ENCODE measurements at regions not wholly inside any gene's neighbourhood (a gene's known extent, or its start where the extent isn't known, plus 50 kb on each side); places are given as distances from the start of the nearest gene placed in this dataset.

- H3K4me3 ChIP-seq (ENCODE audit: low read length) = peak overlapping the region; percentile 7
- peak; percentile 89 for DNase-seq (ENCODE audit: low read depth)
- TF ChIP-seq CTCF (conservative IDR thresholded peaks at IDR 0.05; ENCODE audit: low read depth, low read length) = peak; percentile 75
These were observed 205.6 kb upstream of the DPH6 start for GRCh38 chr15:35751413-35752133.

- TF ChIP-seq CTCF (conservative IDR thresholded peaks at IDR 0.05; ENCODE audit: low read depth, low read length) = no peak
- no peak overlapping the region for H3K4me3 ChIP-seq (ENCODE audit: low read length)
- DNase-seq (ENCODE audit: low read depth) = no peak
These were observed 206.1 kb upstream of the DPH6 start for GRCh38 chr15:35752134-35752466.

GRCh38 chr15:35753486-35753885, 207.5 kb upstream of the DPH6 start:
- peak; percentile 80 for DNase-seq (ENCODE audit: low read depth)
- no peak for TF ChIP-seq CTCF (conservative IDR thresholded peaks at IDR 0.05; ENCODE audit: low read depth, low read length)
- no peak overlapping the region for H3K4me3 ChIP-seq (ENCODE audit: low read length)

GRCh38 chr15:35755237-35755802, 209.4 kb upstream of the DPH6 start:
- TF ChIP-seq CTCF (conservative IDR thresholded peaks at IDR 0.05; ENCODE audit: low read depth, low read length) = no peak
- no peak overlapping the region for H3K4me3 ChIP-seq (ENCODE audit: low read length)
- no peak for DNase-seq (ENCODE audit: low read depth)

- no peak overlapping the region for H3K4me3 ChIP-seq (ENCODE audit: low read length)
- TF ChIP-seq CTCF (conservative IDR thresholded peaks at IDR 0.05; ENCODE audit: low read depth, low read length) = no peak
- DNase-seq (ENCODE audit: low read depth) = no peak
These were observed 210.7 kb upstream of the DPH6 start for GRCh38 chr15:35756623-35757022.

- no peak for TF ChIP-seq CTCF (conservative IDR thresholded peaks at IDR 0.05; ENCODE audit: low read depth, low read length)
- DNase-seq (ENCODE audit: low read depth) = no peak
- H3K4me3 ChIP-seq (ENCODE audit: low read length) = no peak overlapping the region
These were observed 211.4 kb upstream of the DPH6 start for GRCh38 chr15:35757361-35757760.

GRCh38 chr15:35757765-35758164, 211.8 kb upstream of the DPH6 start:
- TF ChIP-seq CTCF (conservative IDR thresholded peaks at IDR 0.05; ENCODE audit: low read depth, low read length) = no peak
- DNase-seq (ENCODE audit: low read depth) = no peak
- H3K4me3 ChIP-seq (ENCODE audit: low read length) = no peak overlapping the region

All from retinal pigment epithelial cell (primary cell).